ENCODE measurements at regions not wholly inside any gene's neighbourhood (a gene's known extent, or its start where the extent isn't known, plus 50 kb on each side); places are given as distances from the start of the nearest gene placed in this dataset.

DNA sequence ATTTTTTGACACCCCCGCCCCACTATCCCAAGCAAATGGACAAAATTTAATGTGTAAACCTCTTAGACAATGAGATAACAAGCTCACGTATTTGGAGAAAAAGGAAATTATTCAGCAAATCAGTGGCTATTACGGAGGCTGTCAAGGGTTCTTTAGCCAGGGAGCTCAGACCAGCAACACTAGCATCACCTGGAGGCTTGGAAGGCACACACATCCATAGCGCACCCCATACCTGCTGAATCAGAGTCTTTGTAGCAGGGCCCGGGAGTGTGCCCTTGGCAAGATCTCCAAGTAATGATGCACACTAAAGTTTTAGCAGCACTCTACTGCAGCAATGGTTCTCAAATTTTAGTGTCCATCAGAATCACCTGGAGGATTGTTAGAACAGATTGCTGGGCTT, 223.2 kb upstream of the BTBD3 start:
- TF ChIP-seq CTCF (IDR thresholded peaks at IDR 0.05) (no peak), POLR2A (IDR thresholded peaks at IDR 0.05) (no peak), POLR2AphosphoS5 (IDR thresholded peaks at IDR 0.05) (no peak), EP300 (IDR thresholded peaks at IDR 0.05) (no peak)

Data from sigmoid colon (tissue), 4 donors.